A549 (cell line): ENCODE measurements at regions not wholly inside any gene's neighbourhood (a gene's known extent, or its start where the extent isn't known, plus 50 kb on each side); places are given as distances from the start of the nearest gene placed in this dataset.

ENCODE experiments used
- CBX2 ChIP-seq: fragments of 200-600 bp; sonication (generic); IDR thresholded peaks from 2 replicates; pipeline ENCODE4 v1.6.1; 2016; ENCODE audit warnings: low read depth, mild to moderate bottlenecking, borderline replicate concordance
- CEBPB ChIP-seq, 2 experiments: fragments of >200 bp in 1 of 2; sonication (Bioruptor Twin) in 1 of 2; formaldehyde crosslinking in 1 of 2; IDR thresholded peaks; 2 replicates each; pipeline ENCODE4 v1.6.1; 2012 to 2016
- CTCF ChIP-seq: fragments of >200 bp; sonication (Bioruptor Twin); formaldehyde crosslinking; IDR thresholded peaks from 3 replicates; pipeline ENCODE4 v1.5.1; 2016
- EP300 ChIP-seq, 2 experiments: fragments of >200 bp; sonication (Bioruptor Twin); formaldehyde crosslinking; IDR thresholded peaks; 2 replicates in 1 of 2; 3 replicates in 1 of 2; pipeline ENCODE4 v1.6.1; 2016 to 2017
- ESRRA ChIP-seq: fragments of 150-350 bp; IDR thresholded peaks from 2 replicates; pipeline ENCODE4 v1.6.1; 2014; ENCODE audit warnings: mild to moderate bottlenecking, low read length, borderline replicate concordance
- GATA3 ChIP-seq: IDR thresholded peaks from 2 replicates; pipeline ENCODE4 v1.6.1; 2012; ENCODE audit warnings: borderline replicate concordance
- KDM5A ChIP-seq: fragments of 200-600 bp; sonication (generic); IDR thresholded peaks from 2 replicates; pipeline ENCODE4 v1.6.1; 2016; ENCODE audit warnings: antibody characterized with exemption, mild to moderate bottlenecking
- POLR2A ChIP-seq: IDR thresholded peaks from 2 replicates; pipeline ENCODE4 v1.6.1; 2012; ENCODE audit warnings: mild to moderate bottlenecking, low read length
- RAD21 ChIP-seq, 2 experiments: fragments of >200 bp in 1 of 2; sonication (Bioruptor Twin) in 1 of 2; formaldehyde crosslinking in 1 of 2; IDR thresholded peaks in 1 of 2; conservative IDR thresholded peaks in 1 of 2; 2 replicates in 1 of 2; 3 replicates in 1 of 2; pipeline ENCODE4 v1.6.1; 2012 to 2018; ENCODE audit warnings: inconsistent platforms in 1 of 2
- RFX5 ChIP-seq: fragments of 450-650 bp; IDR thresholded peaks from 2 replicates; pipeline ENCODE4 v1.7.1; 2014; ENCODE audit warnings: antibody characterized with exemption, mild to moderate bottlenecking, moderate library complexity

DNA sequence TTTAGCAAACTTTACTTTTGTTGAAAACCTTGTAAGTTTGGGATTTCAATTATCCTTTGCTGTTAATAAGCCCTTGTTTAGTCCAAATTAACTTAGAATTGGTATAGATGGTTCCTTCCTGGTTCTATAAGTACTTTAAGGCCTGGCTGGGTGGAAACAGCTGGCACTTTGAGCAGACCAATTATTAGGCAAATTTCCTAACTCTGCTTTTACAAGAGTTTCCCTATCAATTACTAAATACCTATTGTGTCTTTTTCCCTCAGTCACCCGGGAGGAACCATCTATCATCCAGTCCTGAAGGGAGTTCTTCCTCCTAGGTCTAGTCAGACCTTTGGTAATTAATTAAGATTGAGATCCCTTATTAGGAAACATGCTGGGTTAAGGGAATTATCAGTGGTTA is 138.0 kb downstream of the SLC38A6 start:
- TF ChIP-seq GATA3 (no peak), CBX2 (no peak), KDM5A (no peak), CTCF (no peak), RAD21 (conservative IDR thresholded peaks at IDR 0.05 in 1 of 2, IDR thresholded peaks at IDR 0.05 in 1 of 2) (no peak), RFX5 (no peak), ESRRA (no peak), CEBPB (IDR thresholded peaks at IDR 0.05) (no peak), POLR2A (no peak), EP300 (IDR thresholded peaks at IDR 0.05) (no peak)
